H9 (cell line): ENCODE measurements at regions not wholly inside any gene's neighbourhood (a gene's known extent, or its start where the extent isn't known, plus 50 kb on each side); places are given as distances from the start of the nearest gene placed in this dataset.
"Not testable (repeated sequence)": the region's sequence is repeated elsewhere in the genome, so short reads cannot be mapped to it uniquely, and the experiment has no call there.

Experiments
- DNase-seq: peaks from one replicate; pipeline ENCODE4 v3.0.0-alpha.2; 2017
- H2AFZ ChIP-seq: one replicate; pipeline ENCODE4 v1.6.1; 2013; ENCODE audit warnings: mild to moderate bottlenecking, low read length, control low read depth, moderate library complexity
- H2AK5ac ChIP-seq: 2 replicates; pipeline ENCODE4 v1.6.1; 2013; ENCODE audit warnings: low read length, control low read depth, mixed read lengths; ENCODE audit not compliant: insufficient read length
- H2BK120ac ChIP-seq: one replicate; pipeline ENCODE4 v1.6.1; 2013; ENCODE audit warnings: low read depth, mild to moderate bottlenecking, low read length, control low read depth, inconsistent platforms; ENCODE audit not compliant: poor library complexity, severe bottlenecking
- H2BK12ac ChIP-seq: 2 replicates; pipeline ENCODE4 v1.6.1; 2013; ENCODE audit warnings: low read length, control low read depth, mixed read lengths, low read depth; ENCODE audit not compliant: insufficient read length
- H2BK15ac ChIP-seq: 2 replicates; pipeline ENCODE4 v1.6.1; 2013; ENCODE audit warnings: low read depth, low read length, control low read depth
- H2BK20ac ChIP-seq: one replicate; pipeline ENCODE4 v1.6.1; 2013; ENCODE audit warnings: low read depth, mild to moderate bottlenecking, low read length, control low read depth, inconsistent platforms; ENCODE audit not compliant: poor library complexity, severe bottlenecking
- H2BK5ac ChIP-seq: 2 replicates; pipeline ENCODE4 v1.6.1; 2013; ENCODE audit warnings: low read length, control low read depth, mixed read lengths; ENCODE audit not compliant: insufficient read length
- H3K14ac ChIP-seq: 2 replicates; pipeline ENCODE4 v1.6.1; 2013; ENCODE audit warnings: low read length, control low read depth; ENCODE audit not compliant: insufficient read depth
- H3K18ac ChIP-seq: 2 replicates; pipeline ENCODE4 v1.6.1; 2013; ENCODE audit warnings: low read depth, mild to moderate bottlenecking, mixed read lengths, low read length, control low read depth; ENCODE audit not compliant: insufficient read length
- H3K23ac ChIP-seq: 2 replicates; pipeline ENCODE4 v1.6.1; 2013; ENCODE audit warnings: low read length, control low read depth, mixed read lengths, low read depth; ENCODE audit not compliant: insufficient read length
- H3K23me2 ChIP-seq: 2 replicates; pipeline ENCODE4 v1.6.1; 2013; ENCODE audit warnings: low read depth, mild to moderate bottlenecking, mixed read lengths, low read length, control low read depth; ENCODE audit not compliant: insufficient read length, poor library complexity, severe bottlenecking
- H3K27ac ChIP-seq: 2 replicates; pipeline ENCODE4 v1.5.1; 2013; ENCODE audit warnings: low read length, control low read depth, mixed read lengths, low read depth; ENCODE audit not compliant: insufficient read length
- H3K27me3 ChIP-seq: 2 replicates; pipeline ENCODE4 v1.6.1; 2013; ENCODE audit warnings: low read length, control low read depth, inconsistent platforms; ENCODE audit not compliant: insufficient read depth
- H3K4ac ChIP-seq: 2 replicates; pipeline ENCODE4 v1.6.1; 2013; ENCODE audit warnings: low read depth, mild to moderate bottlenecking, control low read depth, inconsistent platforms, low read length, moderate library complexity
- H3K4me1 ChIP-seq: 2 replicates; pipeline ENCODE4 v1.6.1; 2013; ENCODE audit warnings: low read length, control low read depth, inconsistent platforms; ENCODE audit not compliant: insufficient read depth
- H3K4me2 ChIP-seq: 2 replicates; pipeline ENCODE4 v1.6.1; 2013; ENCODE audit warnings: low read length, control low read depth, mixed read lengths; ENCODE audit not compliant: insufficient read length, insufficient read depth
- H3K56ac ChIP-seq: 2 replicates; pipeline ENCODE4 v1.6.1; 2013; ENCODE audit warnings: low read depth, mild to moderate bottlenecking, mixed read lengths, low read length, control low read depth; ENCODE audit not compliant: insufficient read length
- H3K79me1 ChIP-seq: 2 replicates; pipeline ENCODE4 v1.6.1; 2013; ENCODE audit warnings: low read depth, mild to moderate bottlenecking, moderate library complexity, low read length, control low read depth, inconsistent platforms; ENCODE audit not compliant: insufficient read depth, poor library complexity, severe bottlenecking
- H3K79me2 ChIP-seq: 2 replicates; pipeline ENCODE4 v1.6.1; 2013; ENCODE audit warnings: low read length, control low read depth, inconsistent platforms; ENCODE audit not compliant: insufficient read depth
- H3K9ac ChIP-seq: 2 replicates; pipeline ENCODE4 v1.6.1; 2013; ENCODE audit warnings: low read length, control low read depth, mixed read lengths; ENCODE audit not compliant: insufficient read length; ENCODE audit errors: extremely low read depth
- H3K9me3 ChIP-seq: one replicate; pipeline ENCODE4 v1.6.1; 2013; ENCODE audit warnings: low read depth, low read length, inconsistent platforms; ENCODE audit not compliant: control insufficient read depth
- H3T11ph ChIP-seq: one replicate; pipeline ENCODE4 v1.6.1; 2013; ENCODE audit warnings: mild to moderate bottlenecking, low read length, control low read depth, inconsistent platforms
- H4K20me1 ChIP-seq: one replicate; pipeline ENCODE4 v1.6.1; 2013; ENCODE audit not compliant: control insufficient read depth, insufficient read length, insufficient read depth
- H4K5ac ChIP-seq: 2 replicates; pipeline ENCODE4 v1.6.1; 2013; ENCODE audit warnings: low read depth, mild to moderate bottlenecking, mixed read lengths, low read length, control low read depth; ENCODE audit not compliant: insufficient read length
- H4K8ac ChIP-seq: replicated peaks from 2 replicates; pipeline ENCODE4 v1.6.1; 2013; ENCODE audit warnings: low read length, control low read depth, mixed read lengths, low read depth; ENCODE audit not compliant: insufficient read length
- H4K91ac ChIP-seq: 2 replicates; pipeline ENCODE4 v1.6.1; 2013; ENCODE audit warnings: low read depth, mild to moderate bottlenecking, moderate library complexity, mixed read lengths, low read length, control low read depth; ENCODE audit not compliant: insufficient read length
- H3K27ac Mint-ChIP-seq, 3 experiments: 2 replicates in 2 of 3; 3 replicates in 1 of 3; pipeline ENCODE4 v1.8.0; 2020 to 2021; ENCODE audit warnings: mixed read lengths in 3 of 3, mild to moderate bottlenecking in 1 of 3, moderate library complexity in 1 of 3
- H3K27me3 Mint-ChIP-seq: 2 replicates; pipeline ENCODE4 v1.8.0; 2021; ENCODE audit warnings: low read depth, mild to moderate bottlenecking, moderate library complexity, mixed read lengths
- H3K36me3 Mint-ChIP-seq, 3 experiments: 2 replicates in 2 of 3; 3 replicates in 1 of 3; pipeline ENCODE4 v1.8.0; 2020 to 2021; ENCODE audit warnings: low read depth in 3 of 3, mixed read lengths in 3 of 3; ENCODE audit not compliant: insufficient read depth in 1 of 3
- H3K4me1 Mint-ChIP-seq, 2 experiments: 2 replicates each; pipeline ENCODE4 v1.8.0; 2020; ENCODE audit warnings: mixed read lengths in 2 of 2
- H3K4me3 Mint-ChIP-seq, 2 experiments: 2 replicates in 1 of 2; 3 replicates in 1 of 2; pipeline ENCODE4 v1.8.0; 2020 to 2021; ENCODE audit warnings: mild to moderate bottlenecking in 2 of 2, mixed read lengths in 2 of 2, moderate library complexity in 1 of 2
- H3K9me3 Mint-ChIP-seq, 2 experiments: 2 replicates in 1 of 2; 3 replicates in 1 of 2; pipeline ENCODE4 v1.8.0; 2020; ENCODE audit warnings: mild to moderate bottlenecking in 2 of 2, mixed read lengths in 2 of 2, moderate library complexity in 1 of 2
- WGBS: extraction: QIAGEN DNeasy Blood & Tissue Kit; methylation state at CpG from one replicate; pipeline ENCODE4 v1.1.7; 2013; ENCODE audit warnings: missing lambda C conversion rate, low lambda C conversion rate, mixed read lengths; ENCODE audit not compliant: insufficient read length; ENCODE audit errors: extremely low coverage; 5-methylcytosine and 5-hydroxymethylcytosine counted together
- TF ChIP-seq, protein P1 (sequence below): fragments of 200-600 bp; sonication (generic); conservative IDR thresholded peaks from 3 replicates; pipeline ENCODE4 v1.8.0; 2021; ENCODE audit warnings: antibody characterized with exemption, mild to moderate bottlenecking

GRCh38 chr7:118907911-118908527 is 683.5 kb downstream of the ANKRD7 start:
- no peak overlapping the region for H3K27ac ChIP-seq
- no peaks in the 10 kb centered on the region for H3K79me1 ChIP-seq
- TF ChIP-seq, protein P1, sequence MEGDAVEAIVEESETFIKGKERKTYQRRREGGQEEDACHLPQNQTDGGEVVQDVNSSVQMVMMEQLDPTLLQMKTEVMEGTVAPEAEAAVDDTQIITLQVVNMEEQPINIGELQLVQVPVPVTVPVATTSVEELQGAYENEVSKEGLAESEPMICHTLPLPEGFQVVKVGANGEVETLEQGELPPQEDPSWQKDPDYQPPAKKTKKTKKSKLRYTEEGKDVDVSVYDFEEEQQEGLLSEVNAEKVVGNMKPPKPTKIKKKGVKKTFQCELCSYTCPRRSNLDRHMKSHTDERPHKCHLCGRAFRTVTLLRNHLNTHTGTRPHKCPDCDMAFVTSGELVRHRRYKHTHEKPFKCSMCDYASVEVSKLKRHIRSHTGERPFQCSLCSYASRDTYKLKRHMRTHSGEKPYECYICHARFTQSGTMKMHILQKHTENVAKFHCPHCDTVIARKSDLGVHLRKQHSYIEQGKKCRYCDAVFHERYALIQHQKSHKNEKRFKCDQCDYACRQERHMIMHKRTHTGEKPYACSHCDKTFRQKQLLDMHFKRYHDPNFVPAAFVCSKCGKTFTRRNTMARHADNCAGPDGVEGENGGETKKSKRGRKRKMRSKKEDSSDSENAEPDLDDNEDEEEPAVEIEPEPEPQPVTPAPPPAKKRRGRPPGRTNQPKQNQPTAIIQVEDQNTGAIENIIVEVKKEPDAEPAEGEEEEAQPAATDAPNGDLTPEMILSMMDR, result no peak
- H4K8ac ChIP-seq, result no peak overlapping the region
- H3K23me2 ChIP-seq, result no peaks in the 10 kb centered on the region
- H4K91ac ChIP-seq, result no peak overlapping the region
- H2AFZ ChIP-seq, result no peak overlapping the region
- DNase-seq, result no peak
- no peak overlapping the region for H2BK5ac ChIP-seq
- no peak overlapping the region for H3K18ac ChIP-seq
- no peak overlapping the region for H3K4ac ChIP-seq
- H3K27me3 ChIP-seq, result no peaks in the 10 kb centered on the region
- H3T11ph ChIP-seq, result no peak overlapping the region
- H4K5ac ChIP-seq, result no peak overlapping the region
- Mint-ChIP-seq H3K4me1 (peaks cover 4% of the 10 kb centered on the region in 2 experiments), H3K27me3 (no peaks in the 10 kb centered on the region), H3K36me3 (no peaks in the 10 kb centered on the region; a peak in 1 of 7 replicates), H3K9me3 (no peaks in the 10 kb centered on the region), H3K4me3 (no peak overlapping the region), H3K27ac (no peak overlapping the region)
- no peak overlapping the region for H3K14ac ChIP-seq
- peaks cover 2% of the 10 kb centered on the region; the same call in 1 of the 2 replicates for H3K4me1 ChIP-seq
- WGBS, result no CpG with 5 or more reads among the region's 8 CpGs
- H3K4me2 ChIP-seq, result no peak overlapping the region
- no peak overlapping the region for H2BK120ac ChIP-seq
- no peak overlapping the region for H2AK5ac ChIP-seq
- no peak overlapping the region for H3K23ac ChIP-seq
- H3K56ac ChIP-seq, result no peak overlapping the region
- no peak overlapping the region for H2BK20ac ChIP-seq
- no peak overlapping the region for H2BK12ac ChIP-seq
- no peak overlapping the region for H2BK15ac ChIP-seq
- no peak overlapping the region for H3K9ac ChIP-seq
- H4K20me1 ChIP-seq, result no peaks in the 10 kb centered on the region
- H3K9me3 ChIP-seq, result no peaks in the 10 kb centered on the region
- no peaks in the 10 kb centered on the region for H3K79me2 ChIP-seq

- WGBS, result no CpG with 5 or more reads among the region's 3 CpGs
- not testable (repeated sequence) for H4K91ac ChIP-seq, H3K9me3 Mint-ChIP-seq, DNase-seq, H3K27me3 ChIP-seq, H3K27me3 Mint-ChIP-seq, H3K4ac ChIP-seq, H4K20me1 ChIP-seq, H2BK12ac ChIP-seq, H3K4me1 ChIP-seq, H4K8ac ChIP-seq, H3K23ac ChIP-seq, H2BK20ac ChIP-seq, H3K56ac ChIP-seq, H3T11ph ChIP-seq, H3K79me2 ChIP-seq, H3K23me2 ChIP-seq, H3K36me3 Mint-ChIP-seq, H3K4me1 Mint-ChIP-seq, H3K18ac ChIP-seq, H3K14ac ChIP-seq, H3K79me1 ChIP-seq, H3K4me2 ChIP-seq, H2BK120ac ChIP-seq, H2AK5ac ChIP-seq, H3K9me3 ChIP-seq, H3K27ac Mint-ChIP-seq, H3K4me3 Mint-ChIP-seq, H3K27ac ChIP-seq, H3K9ac ChIP-seq, H4K5ac ChIP-seq, H2AFZ ChIP-seq, H2BK5ac ChIP-seq, H2BK15ac ChIP-seq
These were observed 691.6 kb downstream of the ANKRD7 start for GRCh38 chr7:118916120-118916519.
